GM12878 (cell line): ENCODE measurements at regions not wholly inside any gene's neighbourhood (a gene's known extent, or its start where the extent isn't known, plus 50 kb on each side); places are given as distances from the start of the nearest gene placed in this dataset.

ENCODE experiments used
- ATAC-seq: fragments of 200-7000 bp; cut with Tn5 transposase; 3 replicates; pipeline ENCODE4 v1.9.1; 2020; ENCODE audit warnings: mild to moderate bottlenecking, moderate library complexity
- BruUV-seq: library from RNA; stranded (reverse); fragments of 400-500 nt; replicated peaks from 2 replicates; lab custom pipeline; 2021; lab: Mats Ljungman, UMichigan
- CTCF ChIA-PET: fragments of 300-600 bp; sonication (Branson Sonifier 250); formaldehyde crosslinking; extraction: SDS; loops from one replicate; lab custom pipeline; 2021; ENCODE audit warnings: inconsistent platforms; lab: Yijun Ruan, JAX
- POLR2A ChIA-PET: fragments of 350-600 bp; formaldehyde crosslinking; extraction: SDS; loops from one replicate; lab custom pipeline; 2021; ENCODE audit warnings: inconsistent platforms; lab: Charles Lee
- RAD21 ChIA-PET: fragments of 300-600 bp; sonication (Branson Sonifier 250); formaldehyde crosslinking; loops from one replicate; lab custom pipeline; 2023; ENCODE audit warnings: antibody characterized with exemption; ENCODE audit not compliant: unreplicated experiment; lab: Charles Lee
- SMC1A ChIA-PET: fragments of 300-600 bp; sonication (Branson Sonifier 250); formaldehyde crosslinking; loops from one replicate; lab custom pipeline; 2023; ENCODE audit not compliant: unreplicated experiment, uncharacterized antibody; lab: Charles Lee
- DNase-seq: peaks from one replicate; pipeline ENCODE4 v3.0.0-alpha.2; 2011; ENCODE audit warnings: low read depth, low spot score
- FAIRE-seq: peaks from 3 replicates; lab custom pipeline; 2011; peaks lifted over from hg19 to GRCh38; lab: Jason Lieb, UNC
- H2AFZ ChIP-seq: 2 replicates; pipeline ENCODE4 v1.6.0; 2011; ENCODE audit warnings: low read depth, low read length, control low read depth; ENCODE audit not compliant: control insufficient read depth
- H3K27ac ChIP-seq: 2 replicates; pipeline ENCODE4 v1.5.1; 2011; ENCODE audit warnings: control low read depth; ENCODE audit not compliant: control insufficient read depth, insufficient read depth
- H3K27me3 ChIP-seq, 2 experiments: replicated peaks in 1 of 2; 2 replicates each; pipeline versions ENCODE4 v1.6.0 to v1.6.1; 2011; ENCODE audit warnings: low read length in 1 of 2; ENCODE audit not compliant: control insufficient read depth in 2 of 2, insufficient read depth in 2 of 2
- H3K36me3 ChIP-seq, 2 experiments: 2 replicates each; pipeline ENCODE4 v1.5.1; 2011; ENCODE audit warnings: low read length in 1 of 2; ENCODE audit not compliant: control insufficient read depth in 2 of 2, insufficient read depth in 2 of 2
- H3K4me1 ChIP-seq: 2 replicates; pipeline ENCODE4 v1.6.1; 2011; ENCODE audit warnings: mild to moderate bottlenecking, low read length, moderate library complexity, mixed read lengths; ENCODE audit not compliant: control insufficient read depth, insufficient read depth
- H3K4me2 ChIP-seq: 2 replicates; pipeline ENCODE4 v1.6.0; 2011; ENCODE audit warnings: control low read depth; ENCODE audit not compliant: control insufficient read depth, insufficient read depth
- H3K4me3 ChIP-seq: fragments of 200-600 bp; sonication (generic); 2 replicates; pipeline ENCODE4 v1.5.1; 2016
- H3K79me2 ChIP-seq: 2 replicates; pipeline ENCODE4 v1.6.0; 2011; ENCODE audit warnings: low read length; ENCODE audit not compliant: control insufficient read depth, insufficient read depth
- H3K9ac ChIP-seq: 2 replicates; pipeline ENCODE4 v1.8.0; 2011; ENCODE audit warnings: low read length, control low read depth, mixed read lengths; ENCODE audit not compliant: control insufficient read depth, insufficient read depth
- H3K9me3 ChIP-seq: replicated peaks from 3 replicates; pipeline ENCODE4 v1.5.1; 2011; ENCODE audit warnings: mild to moderate bottlenecking, low read length; ENCODE audit not compliant: control insufficient read depth, insufficient read depth
- H4K20me1 ChIP-seq: 2 replicates; pipeline ENCODE4 v1.6.0; 2011; ENCODE audit not compliant: control insufficient read depth, insufficient read depth
- CHD1 ChIP-seq: IDR thresholded peaks from 2 replicates; pipeline ENCODE4 v1.6.1; 2012; ENCODE audit warnings: low read depth, low read length, improper control_type of control experiment
- CTCF ChIP-seq, 3 experiments: IDR thresholded peaks in 2 of 3; conservative IDR thresholded peaks in 1 of 3; 2 replicates each; pipeline ENCODE4 v1.5.1; 2011; ENCODE audit warnings: low read depth in 3 of 3, low read length in 3 of 3, mild to moderate bottlenecking in 3 of 3, control low read depth in 2 of 3, moderate library complexity in 2 of 3, inconsistent platforms in 1 of 3, mixed read lengths in 1 of 3; ENCODE audit not compliant: control insufficient read depth in 2 of 3, insufficient read depth in 1 of 3; ENCODE audit errors: extremely low read depth in 1 of 3
- ETV6 ChIP-seq, 2 experiments: fragments of 450-650 bp in 1 of 2; IDR thresholded peaks in 1 of 2; conservative IDR thresholded peaks in 1 of 2; 2 replicates each; pipeline ENCODE4 v1.6.1; 2014; ENCODE audit warnings: antibody characterized with exemption in 1 of 2, borderline replicate concordance in 1 of 2, low read depth in 1 of 2, mild to moderate bottlenecking in 1 of 2, moderate library complexity in 1 of 2
- GATAD2B ChIP-seq: fragments of 450-650 bp; conservative IDR thresholded peaks from 2 replicates; pipeline ENCODE4 v1.6.1; 2017; ENCODE audit warnings: low read depth, mild to moderate bottlenecking, moderate library complexity
- JUNB ChIP-seq: IDR thresholded peaks from 2 replicates; pipeline ENCODE4 v1.6.1; 2016; ENCODE audit warnings: antibody characterized with exemption, mild to moderate bottlenecking
- JUND ChIP-seq: IDR thresholded peaks from 2 replicates; pipeline ENCODE4 v1.6.1; 2012; ENCODE audit warnings: low read depth, mild to moderate bottlenecking, low read length, improper control_type of control experiment, moderate library complexity
- KLF5 ChIP-seq: fragments of 450-650 bp; IDR thresholded peaks from 2 replicates; pipeline ENCODE4 v1.6.1; 2014; ENCODE audit warnings: mild to moderate bottlenecking; ENCODE audit not compliant: partially characterized antibody
- MAX ChIP-seq: IDR thresholded peaks from 2 replicates; pipeline ENCODE4 v1.6.1; 2012; ENCODE audit warnings: low read depth, low read length, improper control_type of control experiment
- NR2C1 ChIP-seq: fragments of 450-650 bp; IDR thresholded peaks from 2 replicates; pipeline ENCODE4 v1.6.1; 2017; ENCODE audit warnings: antibody characterized with exemption, mild to moderate bottlenecking, moderate library complexity
- PAX8 ChIP-seq: fragments of 450-650 bp; IDR thresholded peaks from 2 replicates; pipeline ENCODE4 v1.6.1; 2017; ENCODE audit warnings: mild to moderate bottlenecking, moderate library complexity
- SMAD1 ChIP-seq: fragments of 450-650 bp; IDR thresholded peaks from 2 replicates; pipeline ENCODE4 v1.6.1; 2018; ENCODE audit warnings: mild to moderate bottlenecking, low read depth; ENCODE audit not compliant: partially characterized antibody
- SRF ChIP-seq, 2 experiments: IDR thresholded peaks; 2 replicates each; pipeline ENCODE4 v1.6.1; 2011; ENCODE audit warnings: low read depth in 2 of 2, low read length in 2 of 2, mild to moderate bottlenecking in 1 of 2, moderate library complexity in 1 of 2
- SUPT20H ChIP-seq: IDR thresholded peaks from 2 replicates; pipeline ENCODE4 v1.6.1; 2011; ENCODE audit warnings: low read depth, mild to moderate bottlenecking, low read length, moderate library complexity, borderline replicate concordance; ENCODE audit not compliant: control insufficient read depth
- TCF7 ChIP-seq: IDR thresholded peaks from 2 replicates; pipeline ENCODE4 v1.6.1; 2014; ENCODE audit warnings: antibody characterized with exemption, borderline replicate concordance
- ZNF24 ChIP-seq: fragments of 450-650 bp; IDR thresholded peaks from 2 replicates; pipeline ENCODE4 v1.6.1; 2017; ENCODE audit warnings: antibody characterized with exemption, mild to moderate bottlenecking
- WGBS: methylation state at CpG from one replicate; pipeline ENCODE4 v1.1.6; 2016; ENCODE audit warnings: low lambda C conversion rate; ENCODE audit not compliant: insufficient replicate concordance, insufficient coverage; ENCODE audit errors: missing lambda C conversion rate; 5-methylcytosine and 5-hydroxymethylcytosine counted together
- in situ Hi-C: fragments of 300-500 bp; cut with MboI; formaldehyde crosslinking; loops from 9 replicates; pipeline ENCODE4 v1.14.3; 2018; ENCODE audit warnings: mixed read lengths
- intact Hi-C: fragments of 100-400 bp; cut with micrococcal nuclease; formaldehyde crosslinking; loops from one replicate; pipeline ENCODE4 v1.14.2; 2022; ENCODE audit not compliant: unreplicated experiment
- TF ChIP-seq, protein P1 (sequence below): IDR thresholded peaks from 2 replicates; pipeline ENCODE4 v1.6.1; 2012; ENCODE audit warnings: low read depth, low read length, improper control_type of control experiment

GRCh38 chr2:164068063-164068462 is 332.3 kb upstream of the FIGN start:
- FAIRE-seq (no peak), DNase-seq (no peak), ATAC-seq (no peak)
- Histone ChIP-seq H3K4me2 (no peak overlapping the region), H3K79me2 (no peaks in the 10 kb centered on the region), H3K4me3 (no peak overlapping the region), H4K20me1 (no peaks in the 10 kb centered on the region), H3K4me1 (no peaks in the 10 kb centered on the region), H3K27ac (no peak overlapping the region), H3K36me3 (no peaks in the 10 kb centered on the region), H3K9ac (no peak overlapping the region)
- ChIA-PET POLR2A (no interaction called here), RAD21 (no interaction called here), SMC1A (no interaction called here)
- in situ Hi-C loops, result no loop called here
- no TSS peak for BruUV-seq
- TF ChIP-seq SMAD1 (no peak), JUND (no peak)
- TF ChIP-seq, all 136 proteins: peak for 0
- H2AFZ ChIP-seq, result no peak overlapping the region
- intact Hi-C loops, result loop anchor here (10.0 kb wide), 1 partner anchor 233 kb away; no protein-coding TSS in a partner anchor
- peaks cover 0 to 2% of the 10 kb centered on the region in 2 experiments; a peak in 1 of 4 replicates for H3K27me3 ChIP-seq
- H3K9me3 ChIP-seq, result no peaks in the 10 kb centered on the region
- CTCF ChIA-PET, result no interaction called here

GRCh38 chr2:164066095-164066494 is 330.3 kb upstream of the FIGN start:
- BruUV-seq, result no TSS peak
- ChIA-PET POLR2A (no interaction called here), CTCF (interaction anchor here (0.7 kb wide), 1 partner anchor 845 kb away, joined by 3 read pairs; no protein-coding TSS in a partner anchor), SMC1A (no interaction called here), RAD21 (no interaction called here)
- Histone ChIP-seq H3K9me3 (no peaks in the 10 kb centered on the region), H3K4me3 (no peak overlapping the region), H3K9ac (no peak overlapping the region), H3K4me2 (no peak overlapping the region), H3K36me3 (no peaks in the 10 kb centered on the region), H3K4me1 (no peaks in the 10 kb centered on the region), H3K27me3 (peaks cover 0 to 2% of the 10 kb centered on the region in 2 experiments; a peak in 1 of 4 replicates), H3K27ac (no peak overlapping the region), H4K20me1 (no peaks in the 10 kb centered on the region), H3K79me2 (no peaks in the 10 kb centered on the region), H2AFZ (no peak overlapping the region)
- WGBS, result 0% methylated on average over 1 of the region's 1 CpG
- intact Hi-C loops (loop anchor here (10.0 kb wide), 1 partner anchor 231 kb away; no protein-coding TSS in a partner anchor), in situ Hi-C loops (no loop called here)
- no peak for FAIRE-seq
- DNase-seq, result no peak
- no peak for ATAC-seq
- TF ChIP-seq ZNF24 (no peak), KLF5 (no peak), SRF (IDR thresholded peaks at IDR 0.05; ENCODE audit: low read depth in 2 of 2, low read length in 2 of 2) (no peak), CTCF (IDR thresholded peaks at IDR 0.05 in 2 of 3, conservative IDR thresholded peaks at IDR 0.05 in 1 of 3; ENCODE audit: control insufficient read depth in 2 of 3, extremely low read depth in 1 of 3, insufficient read depth in 1 of 3, low read depth in 3 of 3, low read length in 3 of 3) (no peak), ETV6 (conservative IDR thresholded peaks at IDR 0.05 in 1 of 2, IDR thresholded peaks at IDR 0.05 in 1 of 2; ENCODE audit: borderline replicate concordance in 1 of 2, low read depth in 1 of 2) (no peak), PAX8 (no peak), MAX (no peak), SUPT20H (no peak), TCF7 (no peak), CHD1 (no peak), NR2C1 (no peak), JUNB (no peak), GATAD2B (no peak)
- TF ChIP-seq, protein P1, sequence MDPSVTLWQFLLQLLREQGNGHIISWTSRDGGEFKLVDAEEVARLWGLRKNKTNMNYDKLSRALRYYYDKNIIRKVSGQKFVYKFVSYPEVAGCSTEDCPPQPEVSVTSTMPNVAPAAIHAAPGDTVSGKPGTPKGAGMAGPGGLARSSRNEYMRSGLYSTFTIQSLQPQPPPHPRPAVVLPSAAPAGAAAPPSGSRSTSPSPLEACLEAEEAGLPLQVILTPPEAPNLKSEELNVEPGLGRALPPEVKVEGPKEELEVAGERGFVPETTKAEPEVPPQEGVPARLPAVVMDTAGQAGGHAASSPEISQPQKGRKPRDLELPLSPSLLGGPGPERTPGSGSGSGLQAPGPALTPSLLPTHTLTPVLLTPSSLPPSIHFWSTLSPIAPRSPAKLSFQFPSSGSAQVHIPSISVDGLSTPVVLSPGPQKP, result no peak
